HG03097 (cell line): ENCODE measurements at regions not wholly inside any gene's neighbourhood (a gene's known extent, or its start where the extent isn't known, plus 50 kb on each side); places are given as distances from the start of the nearest gene placed in this dataset.
"Not testable (repeated sequence)": the region's sequence is repeated elsewhere in the genome, so short reads cannot be mapped to it uniquely, and the experiment has no call there.

ENCODE experiments used
- ATAC-seq: cut with Tn5 transposase; IDR thresholded peaks from one replicate; pipeline ENCODE4 v1.9.1; 2021; ENCODE audit not compliant: unreplicated experiment, low FRiP score

DNA sequence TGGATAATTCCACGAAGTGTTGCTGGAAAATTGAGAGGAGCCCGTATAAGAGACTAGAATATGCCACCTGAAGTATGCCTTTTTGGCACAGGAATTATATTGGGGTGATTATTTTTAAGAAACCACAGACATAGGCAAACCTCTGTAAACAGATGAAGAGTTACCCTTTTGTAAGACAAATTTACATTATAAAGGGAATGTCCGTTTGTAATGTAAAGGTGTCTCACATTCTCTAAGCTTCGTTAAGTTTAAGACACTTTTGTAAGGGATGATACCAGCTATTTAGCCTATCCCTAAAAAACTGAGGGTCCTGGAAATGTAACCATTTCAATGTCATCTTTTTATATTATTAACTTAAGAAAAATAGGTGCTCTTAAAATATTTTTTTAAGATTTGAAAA is 432.8 kb upstream of the SYT4 start:
- ATAC-seq, result no peak

- no peak for ATAC-seq
These were observed 437.2 kb upstream of the SYT4 start for GRCh38 chr18:43714343-43715010.

DNA sequence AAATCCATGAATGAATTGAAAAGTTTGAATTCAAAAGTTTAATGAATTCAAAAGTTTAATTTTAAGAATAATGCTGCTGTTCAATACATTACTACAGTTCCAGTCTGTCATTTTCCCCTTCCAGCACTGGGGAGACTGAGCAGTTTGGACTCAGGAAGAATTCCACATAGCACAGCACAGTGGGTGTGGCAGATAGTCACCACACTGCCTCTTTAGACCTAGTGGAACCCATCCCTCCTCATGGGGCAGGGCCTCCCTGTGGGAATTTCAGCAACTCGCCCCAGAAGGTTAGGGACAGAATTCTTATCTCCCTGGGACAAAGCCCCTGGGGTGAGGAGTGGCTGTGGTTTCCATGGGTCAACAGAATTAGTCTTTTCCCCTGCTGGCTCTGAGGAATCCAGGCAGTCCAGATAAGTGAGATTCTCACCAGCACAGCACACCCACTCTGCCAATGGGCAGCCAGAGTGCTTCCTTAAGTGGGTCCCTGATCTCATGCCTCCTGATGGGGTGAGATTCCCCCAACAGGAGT is 442.0 kb upstream of the SYT4 start:
- ATAC-seq, result no peak

GRCh38 chr18:43720041-43720440 is 442.8 kb upstream of the SYT4 start:
- no peak for ATAC-seq

DNA sequence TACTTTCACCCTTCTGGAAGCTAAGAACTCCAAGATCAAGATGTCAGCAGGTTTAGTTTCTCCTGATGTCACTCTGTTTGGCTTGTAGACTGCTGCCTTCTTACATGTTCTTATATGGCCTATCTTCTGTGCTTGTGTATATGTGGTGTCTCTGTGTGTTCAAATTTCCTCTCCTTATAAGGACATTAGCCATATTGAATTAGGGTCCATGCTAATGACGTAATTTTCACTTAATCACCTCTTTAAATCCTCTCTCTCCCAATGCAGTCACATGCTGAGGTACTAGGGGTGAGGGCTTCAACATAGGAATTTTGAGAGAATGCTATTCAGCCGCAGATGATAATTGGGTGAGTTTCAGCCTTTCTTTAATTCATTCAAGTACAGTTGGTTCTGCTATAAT is 458.3 kb upstream of the SYT4 start:
- no peak for ATAC-seq

DNA sequence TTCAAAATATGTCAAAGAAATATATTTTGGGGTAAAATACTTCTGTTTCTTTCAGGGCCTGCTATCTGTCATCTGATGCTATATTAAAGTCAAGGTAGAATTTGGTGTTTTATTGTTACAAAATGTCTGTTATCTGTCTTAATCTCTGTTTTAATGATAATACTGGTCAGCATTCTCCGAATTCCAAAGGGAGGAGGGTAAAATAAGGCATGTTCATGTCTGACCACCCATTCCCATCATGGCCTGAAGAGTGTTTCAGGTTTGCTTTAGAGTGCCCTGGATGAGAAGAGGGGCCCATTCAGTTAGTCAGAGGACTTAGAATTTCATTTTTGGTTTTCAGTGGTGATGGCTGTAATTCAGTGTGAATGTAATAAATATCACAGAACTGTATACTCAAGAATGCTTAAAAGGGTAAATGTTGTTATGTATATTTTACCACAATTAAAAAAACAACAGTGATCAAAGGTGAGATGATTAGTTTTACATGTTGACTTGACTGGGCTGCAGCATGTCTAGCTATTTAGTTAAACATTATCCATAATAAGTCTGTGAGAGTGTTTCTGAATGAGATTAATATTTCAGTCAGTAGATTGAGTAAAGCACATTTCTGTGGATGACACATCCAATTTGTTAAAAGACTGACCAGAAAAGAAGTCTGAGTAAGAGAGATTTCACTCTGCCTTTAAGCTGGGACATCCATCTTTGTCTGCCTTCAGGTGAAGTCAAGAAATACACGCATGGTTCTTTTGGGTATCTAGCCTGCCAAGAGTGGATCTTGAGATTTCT is 467.9 kb upstream of the SYT4 start:
- ATAC-seq, result no peak

GRCh38 chr18:43751203-43751602 is 473.9 kb upstream of the SYT4 start:
- no peak for ATAC-seq

GRCh38 chr18:43751835-43752234 is 474.5 kb upstream of the SYT4 start:
- no peak for ATAC-seq

DNA sequence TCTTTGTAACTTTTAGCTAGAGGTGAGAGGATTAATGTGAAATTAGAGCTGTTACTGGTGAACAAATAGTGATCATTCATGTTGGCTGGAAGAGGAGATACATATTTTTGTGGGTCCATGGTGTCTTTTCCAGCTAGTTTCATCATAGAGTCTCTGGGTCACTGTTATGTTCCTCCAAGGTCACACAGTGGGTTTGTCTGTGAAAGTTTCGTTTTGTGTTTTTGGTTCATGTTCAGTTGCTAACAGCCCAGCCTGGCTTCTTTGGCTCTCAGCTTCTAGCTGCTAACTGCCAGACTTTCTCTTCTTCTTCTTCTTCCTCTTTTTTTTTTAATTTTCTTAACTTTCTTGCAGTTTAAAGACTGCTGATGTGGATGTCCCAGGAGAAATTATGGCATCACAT is 480.0 kb upstream of the SYT4 start:
- no peak for ATAC-seq

- no peak for ATAC-seq
These were observed 481.4 kb upstream of the SYT4 start for GRCh38 chr18:43758734-43759133.

DNA sequence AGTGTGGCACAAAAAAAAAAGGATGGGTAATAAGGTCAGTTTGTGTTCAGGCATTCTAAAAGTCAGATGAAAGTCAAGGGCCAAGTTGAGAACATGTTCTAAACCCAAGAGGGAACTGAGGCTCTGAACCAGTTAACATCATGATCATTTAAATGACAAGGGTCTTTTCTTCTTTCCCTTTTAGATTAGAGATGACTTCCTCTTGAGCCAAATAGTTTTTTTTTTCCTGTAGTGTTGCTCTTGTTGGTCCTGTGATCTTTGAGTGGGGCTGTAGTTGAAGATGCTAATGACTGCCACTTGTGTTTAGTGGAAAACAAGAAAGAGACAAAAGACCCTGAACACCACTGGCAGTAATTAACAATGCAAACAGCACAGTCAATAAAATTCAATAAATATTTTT is 482.7 kb upstream of the SYT4 start:
- no peak for ATAC-seq

DNA sequence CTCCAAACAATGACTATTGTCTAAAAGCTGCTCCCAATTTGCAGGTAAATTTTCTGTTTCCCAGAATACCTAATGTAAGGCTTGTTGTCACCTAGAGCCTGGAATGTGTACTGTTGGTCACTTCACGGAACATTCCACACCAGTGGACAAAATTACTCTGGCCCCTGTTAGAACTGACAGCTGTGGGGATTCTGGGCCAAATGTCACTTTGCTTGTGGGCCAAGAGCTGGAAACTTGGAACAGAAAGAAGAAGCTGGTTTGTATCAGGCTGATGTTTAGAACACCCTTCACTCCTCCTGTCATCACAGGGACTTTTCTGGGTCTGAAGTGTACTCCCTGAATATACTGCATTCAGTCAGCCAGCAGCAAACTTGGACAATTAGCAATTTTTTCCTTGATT is 495.6 kb upstream of the SYT4 start:
- no peak for ATAC-seq

DNA sequence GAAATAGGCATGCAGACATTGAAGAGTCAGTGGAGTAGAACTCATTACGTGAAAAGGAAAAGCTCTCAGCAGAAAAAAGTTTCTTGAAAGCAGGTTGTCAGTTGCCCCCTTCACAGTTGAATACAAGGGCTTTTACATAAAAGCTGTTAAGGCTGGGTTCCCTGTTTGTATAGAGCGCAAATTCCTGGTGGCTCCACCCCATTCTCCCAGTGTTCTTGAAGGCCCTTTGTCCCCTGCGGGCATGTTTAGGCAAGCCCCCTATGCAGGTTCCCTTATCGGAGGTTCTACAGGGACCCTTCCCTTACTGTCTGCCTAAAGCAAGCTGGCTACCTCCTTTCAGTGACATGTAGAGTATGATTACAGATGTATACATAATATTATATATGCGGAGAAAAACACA is 497.2 kb upstream of the SYT4 start:
- ATAC-seq, result no peak

- ATAC-seq, result no peak
These were observed 498.3 kb upstream of the SYT4 start for GRCh38 chr18:43775591-43775990.

GRCh38 chr18:43776997-43777396 is 499.7 kb upstream of the SYT4 start:
- ATAC-seq, result no peak

GRCh38 chr18:43777636-43778304 is 500.5 kb upstream of the SYT4 start:
- no peak for ATAC-seq

DNA sequence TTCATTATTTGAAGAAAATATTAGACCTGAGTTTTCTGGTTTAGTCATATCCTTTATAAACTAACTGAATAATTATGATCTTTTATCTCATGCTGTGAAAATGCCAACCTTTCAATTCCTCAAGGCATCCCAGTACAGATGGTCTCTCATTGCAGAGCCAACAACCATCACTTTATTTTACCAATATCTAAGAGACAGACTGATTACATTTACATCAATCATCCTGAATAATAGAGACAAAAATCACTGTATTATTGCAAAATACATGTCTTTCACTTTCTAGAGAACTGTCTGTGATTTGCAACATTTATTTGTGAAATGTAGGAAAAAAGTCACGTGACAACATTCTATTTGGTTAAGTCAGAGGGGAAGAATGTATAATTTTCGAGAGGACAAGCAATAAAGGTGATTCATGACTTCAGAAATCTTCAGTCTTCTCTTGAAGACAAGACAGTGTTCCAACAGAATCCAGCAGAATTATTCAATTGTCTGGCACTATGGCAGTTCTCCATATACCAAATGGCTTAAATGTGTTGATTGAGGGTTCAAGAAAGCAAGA is 503.6 kb upstream of the SYT4 start:
- ATAC-seq, result no peak

DNA sequence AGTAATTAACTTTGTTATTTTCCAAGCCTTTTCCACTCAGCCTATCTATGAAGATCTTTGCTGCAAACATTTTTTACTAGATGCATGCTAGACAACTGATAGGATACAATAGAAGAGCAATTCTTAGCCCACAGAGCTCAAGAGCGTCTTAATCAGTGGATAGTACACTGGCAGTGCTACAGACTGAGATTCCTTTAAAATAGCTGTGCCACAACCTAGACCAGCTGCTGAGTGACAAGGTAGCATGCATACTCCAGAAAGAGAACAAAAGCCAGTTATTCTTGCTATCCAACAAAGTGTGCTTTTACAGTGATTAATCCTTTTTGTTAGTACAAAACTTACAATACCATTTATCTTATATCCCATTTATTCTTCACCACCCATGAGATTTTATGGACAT is 507.9 kb upstream of the SYT4 start:
- ATAC-seq, result no peak

- no peak for ATAC-seq
These were observed 509.6 kb upstream of the SYT4 start for GRCh38 chr18:43786893-43787292.

DNA sequence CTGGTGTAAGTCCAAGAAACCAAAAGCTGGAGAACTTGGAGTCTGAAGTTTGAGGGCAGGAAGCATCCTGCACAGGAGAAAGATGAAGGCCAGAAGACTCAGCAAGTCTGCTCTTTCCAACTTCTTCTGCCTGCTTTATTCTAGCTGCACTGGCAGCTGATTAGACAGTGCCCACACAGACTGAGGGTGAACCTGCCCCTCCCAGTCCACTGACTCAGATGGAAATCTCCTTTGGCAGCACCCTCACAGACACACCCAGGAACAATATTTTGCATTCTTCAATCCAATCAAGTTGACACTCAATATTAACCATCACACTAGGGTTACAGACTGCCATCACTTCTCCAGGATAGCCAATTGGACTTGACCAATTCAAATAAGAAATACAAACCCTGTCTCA is 510.4 kb upstream of the SYT4 start:
- ATAC-seq, result not testable (repeated sequence)
